ENCODE measurements at regions not wholly inside any gene's neighbourhood (a gene's known extent, or its start where the extent isn't known, plus 50 kb on each side); places are given as distances from the start of the nearest gene placed in this dataset.
A peak's percentile ranks its signal among the peaks of the same experiment; 100 is the strongest.

DNA sequence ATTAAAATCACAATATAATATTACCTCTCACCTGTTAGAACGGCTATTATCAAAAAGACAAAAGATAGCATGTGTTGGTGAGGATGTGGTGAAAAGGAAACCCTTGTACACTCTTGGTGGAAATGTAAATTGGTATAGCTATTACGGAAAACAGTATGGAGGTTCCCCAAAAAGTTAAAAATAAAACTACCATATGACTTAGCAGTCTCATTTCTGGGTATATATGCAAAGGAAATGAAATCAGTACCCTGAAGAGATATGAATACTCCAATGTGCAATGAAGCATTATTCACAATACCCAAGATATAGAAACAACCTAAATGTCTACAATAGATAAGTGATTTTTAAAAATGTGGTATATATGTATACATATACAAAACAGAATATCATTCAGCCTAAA lies 199.9 kb downstream of the SNX18 start:
- no peak overlapping the region for H3K4me3 Mint-ChIP-seq
- DNase-seq = no peak
- H3K27ac Mint-ChIP-seq = peak overlapping the region in 1 of 6 donors; percentile 73
- ATAC-seq (ENCODE audit: low read depth in 2 of 2) = no peak
- H3K9me3 Mint-ChIP-seq = peaks cover 0 to 5% (median 0%) of the 10 kb centered on the region in 7 donors
- H3K27me3 Mint-ChIP-seq = no peaks in the 10 kb centered on the region
- peaks cover 0 to 5% of the 10 kb centered on the region in 2 donors for H3K36me3 Mint-ChIP-seq
- peaks cover 10 to 12% (median 11%) of the 10 kb centered on the region in 3 donors for H3K4me1 Mint-ChIP-seq

DNA sequence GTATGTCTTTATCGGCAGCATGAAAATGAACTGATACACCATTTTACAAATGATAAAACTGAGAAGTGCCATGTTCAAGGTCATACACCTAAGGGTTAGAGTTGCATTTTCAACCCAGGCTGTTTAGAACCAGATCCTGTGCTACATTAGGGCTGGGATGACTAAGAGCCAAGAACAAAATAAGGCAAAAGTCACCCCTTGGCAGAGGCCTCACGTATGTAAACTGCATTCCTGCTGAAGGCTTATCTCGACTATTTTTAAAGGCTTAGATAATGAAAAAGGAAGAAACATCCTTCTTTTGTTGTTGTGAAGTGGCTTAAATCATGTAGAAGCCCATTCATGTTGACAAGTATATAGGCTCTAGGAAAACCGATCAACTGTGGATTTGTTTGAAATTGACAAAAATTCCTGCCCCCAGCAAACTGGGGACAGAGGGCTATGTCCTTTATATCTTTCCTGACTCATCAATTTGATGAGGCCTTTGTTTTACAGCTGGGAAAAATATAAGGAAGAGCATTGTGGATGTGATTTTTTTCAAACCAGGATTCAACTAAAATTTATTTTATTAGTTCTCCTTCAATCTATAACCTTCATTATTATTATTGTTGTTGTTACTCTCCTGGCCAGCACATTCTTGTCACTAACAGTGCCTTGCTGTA lies 196.5 kb downstream of the SNX18 start:
- no peak overlapping the region for H3K4me3 Mint-ChIP-seq
- H3K27ac Mint-ChIP-seq = peak overlapping the region in 1 of 6 donors; percentile 86
- no peak for ATAC-seq (ENCODE audit: low read depth in 2 of 2)
- no peak for DNase-seq
- no peaks in the 10 kb centered on the region for H3K27me3 Mint-ChIP-seq
- peaks cover 0 to 5% (median 0%) of the 10 kb centered on the region in 7 donors for H3K9me3 Mint-ChIP-seq
- peaks cover 0 to 5% of the 10 kb centered on the region in 2 donors for H3K36me3 Mint-ChIP-seq
- peaks cover 3 to 16% (median 5%) of the 10 kb centered on the region in 3 donors for H3K4me1 Mint-ChIP-seq

DNA sequence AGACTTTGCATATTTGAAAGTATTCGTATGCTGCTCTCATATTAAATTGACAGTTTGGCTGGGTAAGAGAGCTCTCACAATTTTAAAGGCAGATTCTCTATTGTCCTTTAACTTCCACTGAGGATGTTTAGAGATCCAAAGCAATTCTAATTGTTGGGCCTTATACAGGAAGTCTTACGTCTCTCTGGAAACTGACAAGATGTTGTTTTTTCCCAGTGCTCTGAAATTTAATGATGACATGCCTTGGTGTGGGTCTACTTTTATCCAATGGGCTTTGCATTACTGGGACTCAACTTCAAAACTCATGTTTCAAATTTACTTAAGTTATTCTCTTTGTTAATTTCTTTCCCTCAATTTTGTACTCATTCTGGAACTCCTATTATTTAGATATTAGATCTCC lies 191.5 kb downstream of the SNX18 start:
- Mint-ChIP-seq H3K36me3 (peaks cover 0 to 5% of the 10 kb centered on the region in 2 donors), H3K27ac (peak overlapping the region in 1 of 6 donors; percentile 2), H3K4me3 (no peak overlapping the region), H3K9me3 (peaks cover 0 to 2% (median 0%) of the 10 kb centered on the region in 7 donors), H3K4me1 (peaks cover 12 to 26% (median 13%) of the 10 kb centered on the region in 3 donors), H3K27me3 (no peaks in the 10 kb centered on the region)
- ATAC-seq (ENCODE audit: low read depth in 2 of 2) (no peak), DNase-seq (no peak)

DNA sequence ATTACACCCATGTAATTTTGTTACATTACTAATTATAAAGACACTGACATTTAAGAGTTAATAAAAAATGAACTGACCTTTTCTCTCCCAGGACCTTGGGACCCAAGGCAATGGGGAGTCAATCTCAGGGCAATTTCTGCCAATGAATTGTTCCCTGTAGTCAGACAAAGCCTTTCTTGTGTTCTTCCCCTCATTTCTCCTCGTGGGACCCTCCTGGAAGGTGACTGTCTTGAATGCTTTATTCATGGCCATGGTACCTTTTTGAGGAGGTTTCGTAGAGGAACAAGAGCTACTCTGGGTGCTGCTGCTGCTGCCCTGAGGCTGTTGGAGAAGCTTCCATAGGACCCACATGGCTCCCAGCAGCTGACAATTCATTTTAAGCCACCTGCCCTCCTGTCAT lies 190.3 kb downstream of the SNX18 start:
- ATAC-seq (ENCODE audit: low read depth in 2 of 2) (no peak), DNase-seq (no peak)
- Mint-ChIP-seq H3K9me3 (peaks cover 0 to 2% (median 0%) of the 10 kb centered on the region in 7 donors), H3K36me3 (no peaks in the 10 kb centered on the region), H3K4me1 (peaks cover 20 to 36% (median 23%) of the 10 kb centered on the region in 3 donors), H3K27ac (peak overlapping the region in 1 of 6 donors; percentile 5), H3K27me3 (no peaks in the 10 kb centered on the region), H3K4me3 (no peak overlapping the region)

DNA sequence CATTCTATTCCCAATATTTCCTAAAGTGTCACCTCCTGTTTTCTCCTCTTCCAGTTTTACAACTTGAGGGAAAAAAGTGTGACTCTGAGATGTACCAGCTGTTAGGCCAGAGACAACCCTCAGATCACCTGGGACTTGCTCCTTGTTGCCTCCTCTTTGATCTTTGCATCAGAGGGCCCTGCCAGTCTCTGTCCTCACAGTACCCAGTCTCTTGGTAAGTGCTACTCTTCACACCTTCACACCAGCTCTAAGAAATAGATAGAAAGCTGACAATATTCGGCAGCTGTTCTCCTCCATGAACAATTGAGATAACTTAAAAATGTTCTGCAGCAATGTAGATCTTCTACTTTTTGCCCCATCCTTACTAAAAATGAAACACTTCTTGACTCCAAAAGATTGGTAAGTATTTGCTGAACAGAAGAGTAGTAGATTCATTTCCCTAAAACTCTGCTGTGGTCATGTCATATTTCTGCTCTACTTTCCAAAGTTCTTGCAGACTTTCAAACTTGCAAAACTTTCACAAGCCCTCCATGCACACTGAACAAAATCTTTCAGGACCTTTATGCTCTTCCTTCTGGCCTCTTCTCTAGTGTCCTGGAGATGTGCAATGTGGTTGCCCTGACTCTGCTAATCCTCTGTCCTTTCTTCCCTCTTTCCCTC lies 188.6 kb downstream of the SNX18 start:
- no peak for ATAC-seq (ENCODE audit: low read depth in 2 of 2)
- Mint-ChIP-seq H3K4me1 (peaks cover 20 to 31% (median 27%) of the 10 kb centered on the region in 3 donors), H3K9me3 (no peaks in the 10 kb centered on the region), H3K36me3 (no peaks in the 10 kb centered on the region), H3K27ac (peak overlapping the region in 1 of 6 donors; percentile 3), H3K4me3 (no peak overlapping the region), H3K27me3 (no peaks in the 10 kb centered on the region)
- no peak for DNase-seq

DNA sequence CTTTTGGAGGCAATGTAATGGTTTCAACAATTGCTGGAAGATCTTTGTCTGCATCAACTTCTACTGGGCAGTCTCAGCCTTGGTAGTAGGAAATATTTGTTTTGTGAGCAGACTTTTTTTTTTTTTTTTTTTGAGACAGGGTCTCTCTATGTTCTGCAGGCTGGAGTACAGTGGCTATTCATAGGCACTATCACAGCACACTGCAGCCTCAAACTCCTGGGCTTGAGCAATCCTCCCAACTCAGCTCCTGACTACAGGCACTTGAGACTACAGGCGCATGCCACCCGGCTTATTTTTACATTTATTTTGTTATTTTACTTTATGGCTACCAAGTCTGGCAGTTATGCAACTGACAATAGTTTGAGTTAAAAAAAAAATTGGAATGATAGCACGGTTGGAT lies 187.3 kb downstream of the SNX18 start:
- DNase-seq (no peak), ATAC-seq (ENCODE audit: low read depth in 2 of 2) (no peak)
- peak overlapping the region in 1 of 6 donors; percentile 40 for H3K27ac Mint-ChIP-seq
- H3K9me3 Mint-ChIP-seq = no peaks in the 10 kb centered on the region
- no peaks in the 10 kb centered on the region for H3K27me3 Mint-ChIP-seq
- no peak overlapping the region for H3K4me3 Mint-ChIP-seq
- peaks cover 20 to 31% (median 27%) of the 10 kb centered on the region in 3 donors for H3K4me1 Mint-ChIP-seq
- H3K36me3 Mint-ChIP-seq = no peaks in the 10 kb centered on the region

DNA sequence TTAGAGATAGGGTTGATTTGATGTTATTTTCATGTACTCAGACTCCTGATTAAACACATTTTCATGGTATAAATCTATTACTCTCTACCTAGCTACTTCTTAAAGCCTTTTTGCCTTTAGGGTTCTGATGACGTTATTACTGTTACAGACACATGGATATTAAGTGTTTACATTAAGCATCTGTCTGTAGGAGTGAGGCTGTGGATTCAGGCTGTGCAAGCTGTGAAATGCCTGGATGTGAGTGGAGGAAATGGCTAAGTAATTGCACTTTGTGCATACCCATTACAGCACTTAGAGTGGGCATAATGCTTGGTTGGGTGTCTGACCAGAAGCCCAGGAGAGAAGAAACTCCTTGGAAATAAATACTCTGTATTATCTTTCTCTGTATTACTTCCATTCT lies 186.8 kb downstream of the SNX18 start:
- H3K4me3 Mint-ChIP-seq = no peak overlapping the region
- no peak for DNase-seq
- H3K27me3 Mint-ChIP-seq = no peaks in the 10 kb centered on the region
- H3K36me3 Mint-ChIP-seq = no peaks in the 10 kb centered on the region
- H3K4me1 Mint-ChIP-seq = peaks cover 20 to 31% (median 27%) of the 10 kb centered on the region in 3 donors
- H3K27ac Mint-ChIP-seq = peak overlapping the region in 1 of 6 donors; percentile 44
- no peaks in the 10 kb centered on the region for H3K9me3 Mint-ChIP-seq
- no peak for ATAC-seq (ENCODE audit: low read depth in 2 of 2)

DNA sequence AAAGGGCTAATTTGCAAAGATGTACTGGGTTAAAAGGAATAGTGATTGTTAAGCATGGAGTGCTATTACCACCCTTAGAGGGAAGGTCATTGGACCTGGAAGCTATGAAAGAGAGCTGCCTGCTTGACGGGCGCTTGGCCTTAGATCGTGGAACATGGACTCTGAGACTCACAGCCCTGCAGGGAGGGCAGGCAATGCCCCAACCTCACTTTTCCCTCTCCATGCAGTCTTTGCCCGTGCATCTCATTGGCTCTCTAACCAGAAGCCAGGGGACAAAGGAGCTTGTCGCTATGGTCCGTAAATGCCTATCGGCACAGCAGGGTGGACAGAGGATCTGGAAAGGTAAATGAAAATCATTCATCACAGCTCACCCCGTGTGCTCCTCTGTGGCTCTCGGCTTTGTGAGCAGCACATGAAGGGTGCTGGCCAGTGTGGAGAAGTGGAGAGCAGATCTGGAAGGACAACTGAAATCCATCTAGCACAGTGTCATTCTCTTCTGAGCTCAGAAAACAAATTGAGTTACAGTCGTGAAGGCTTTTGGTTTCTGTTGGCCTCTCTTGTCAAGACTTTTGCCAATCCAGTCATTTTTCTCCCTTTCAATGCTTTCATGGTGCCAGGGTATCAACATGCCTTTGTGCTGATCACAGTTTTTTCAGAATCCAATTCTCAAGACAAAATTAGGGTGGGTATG lies 186.2 kb downstream of the SNX18 start:
- peaks cover 20 to 31% (median 27%) of the 10 kb centered on the region in 3 donors for H3K4me1 Mint-ChIP-seq

DNA sequence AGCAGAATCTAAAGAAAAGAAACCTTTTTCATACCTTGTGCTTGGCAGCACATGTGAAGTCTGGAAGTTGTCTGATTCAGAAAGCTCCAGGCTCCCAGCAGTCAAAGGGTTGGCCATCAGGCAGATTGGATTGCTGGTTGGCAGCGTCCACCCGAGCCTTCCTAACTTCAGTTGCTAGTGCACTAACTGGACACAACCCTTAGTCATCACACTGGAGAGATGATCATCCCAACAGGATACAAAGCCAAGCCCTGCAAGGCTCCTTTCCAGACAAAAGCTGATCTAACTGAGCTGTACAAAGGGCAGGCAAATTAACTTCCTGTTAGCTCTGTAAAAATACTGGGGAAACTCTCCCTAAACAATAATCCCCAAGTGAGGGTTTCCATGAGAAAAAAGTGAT lies 185.6 kb downstream of the SNX18 start:
- DNase-seq (no peak), ATAC-seq (ENCODE audit: low read depth in 2 of 2) (no peak)
- Mint-ChIP-seq H3K4me3 (no peak overlapping the region), H3K36me3 (no peaks in the 10 kb centered on the region), H3K27me3 (no peaks in the 10 kb centered on the region), H3K27ac (no peak overlapping the region), H3K4me1 (peaks cover 20 to 36% (median 27%) of the 10 kb centered on the region in 3 donors), H3K9me3 (no peaks in the 10 kb centered on the region)

More for the DNA sequence above, 186.2 kb downstream of the SNX18 start:
- Mint-ChIP-seq H3K27ac (peak overlapping the region in 1 of 6 donors; percentile 40), H3K4me3 (peak overlapping the region in 1 of 8 donors; percentile 32), H3K27me3 (no peaks in the 10 kb centered on the region), H3K9me3 (no peaks in the 10 kb centered on the region), H3K36me3 (no peaks in the 10 kb centered on the region)
- DNase-seq (no peak), ATAC-seq (ENCODE audit: low read depth in 2 of 2) (no peak)

DNA sequence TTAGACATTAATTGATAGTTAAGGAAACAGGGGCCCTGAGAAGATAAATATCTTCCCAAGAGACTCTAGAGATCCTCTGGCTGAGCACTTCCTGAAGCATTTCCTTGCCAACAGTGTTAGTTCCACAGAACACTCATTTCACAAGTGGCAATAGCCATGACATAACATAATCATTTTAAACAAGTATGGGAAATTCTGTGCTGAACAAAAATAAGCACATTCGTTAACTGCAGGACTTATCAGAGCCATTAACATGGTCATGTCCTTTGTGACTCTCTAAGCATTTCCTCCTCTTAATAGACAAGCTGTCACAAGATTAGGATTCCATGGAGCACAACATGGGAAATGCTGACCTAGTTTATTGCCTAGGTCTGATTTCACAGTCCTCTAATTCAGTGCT lies 184.9 kb downstream of the SNX18 start:
- Mint-ChIP-seq H3K4me1 (peaks cover 20 to 40% (median 27%) of the 10 kb centered on the region in 3 donors), H3K36me3 (no peaks in the 10 kb centered on the region), H3K4me3 (no peak overlapping the region), H3K9me3 (no peaks in the 10 kb centered on the region), H3K27me3 (no peaks in the 10 kb centered on the region), H3K27ac (no peak overlapping the region)
- DNase-seq = no peak
- no peak for ATAC-seq (ENCODE audit: low read depth in 2 of 2)

DNA sequence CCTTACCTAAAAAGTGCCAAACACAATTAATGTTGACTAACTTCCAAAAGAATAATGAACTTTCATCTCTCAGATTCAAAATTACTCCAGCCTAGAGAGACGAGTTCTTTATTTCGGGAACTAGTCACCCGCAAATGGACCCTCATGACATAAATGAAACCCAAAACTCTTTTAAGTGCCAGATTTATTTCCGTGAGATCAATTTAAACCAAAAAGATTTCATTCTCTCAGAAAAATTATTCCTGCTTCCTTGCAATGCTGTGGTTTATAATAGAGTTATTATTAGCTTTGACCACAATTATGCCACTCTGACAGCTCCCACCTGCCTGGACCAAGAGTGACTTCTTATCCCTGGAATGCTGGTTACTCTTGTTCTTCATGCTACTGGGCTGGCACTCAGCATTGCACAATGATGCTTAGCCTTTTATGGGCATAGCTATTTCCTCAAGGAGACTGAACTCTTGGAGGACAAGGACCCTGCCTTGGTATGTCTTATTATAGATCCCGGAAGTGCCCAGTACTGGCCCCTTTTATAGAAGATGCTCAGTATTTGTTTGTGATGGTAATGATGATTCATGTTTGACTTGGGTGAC lies 183.5 kb downstream of the SNX18 start:
- no peaks in the 10 kb centered on the region for H3K36me3 Mint-ChIP-seq
- no peak overlapping the region for H3K27ac Mint-ChIP-seq
- H3K27me3 Mint-ChIP-seq = no peaks in the 10 kb centered on the region
- ATAC-seq (ENCODE audit: low read depth in 2 of 2) (no peak), DNase-seq (no peak)
- H3K4me1 Mint-ChIP-seq = peaks cover 17 to 31% (median 18%) of the 10 kb centered on the region in 3 donors
- H3K9me3 Mint-ChIP-seq = no peaks in the 10 kb centered on the region
- no peak overlapping the region for H3K4me3 Mint-ChIP-seq

DNA sequence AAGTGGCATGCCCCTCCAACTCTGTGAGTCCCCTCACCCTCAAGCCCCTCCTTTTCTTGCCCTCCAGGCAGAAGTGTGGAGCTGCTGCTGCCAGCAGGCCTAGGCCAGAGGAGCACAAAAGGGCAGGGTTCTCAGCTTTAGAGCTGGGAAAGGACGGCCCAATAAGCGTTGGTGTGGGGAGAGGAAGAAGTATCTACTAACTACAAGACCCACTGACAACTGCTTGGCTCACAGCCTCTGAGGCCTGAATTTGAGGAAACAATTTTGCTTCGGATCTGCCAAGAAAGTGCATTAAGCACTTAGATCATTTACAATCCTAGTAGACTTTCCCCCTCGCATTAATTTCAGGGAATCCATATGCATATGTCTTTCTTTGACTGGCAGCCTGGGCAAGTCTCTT lies 179.4 kb downstream of the SNX18 start:
- Mint-ChIP-seq H3K4me1 (peaks cover 8 to 35% (median 18%) of the 10 kb centered on the region in 3 donors), H3K27ac (no peak overlapping the region), H3K27me3 (no peaks in the 10 kb centered on the region), H3K4me3 (no peak overlapping the region), H3K9me3 (peaks cover 0 to 10% (median 2%) of the 10 kb centered on the region in 7 donors), H3K36me3 (peaks cover 0 to 4% of the 10 kb centered on the region in 2 donors)
- ATAC-seq (ENCODE audit: low read depth in 2 of 2) (no peak), DNase-seq (no peak)

DNA sequence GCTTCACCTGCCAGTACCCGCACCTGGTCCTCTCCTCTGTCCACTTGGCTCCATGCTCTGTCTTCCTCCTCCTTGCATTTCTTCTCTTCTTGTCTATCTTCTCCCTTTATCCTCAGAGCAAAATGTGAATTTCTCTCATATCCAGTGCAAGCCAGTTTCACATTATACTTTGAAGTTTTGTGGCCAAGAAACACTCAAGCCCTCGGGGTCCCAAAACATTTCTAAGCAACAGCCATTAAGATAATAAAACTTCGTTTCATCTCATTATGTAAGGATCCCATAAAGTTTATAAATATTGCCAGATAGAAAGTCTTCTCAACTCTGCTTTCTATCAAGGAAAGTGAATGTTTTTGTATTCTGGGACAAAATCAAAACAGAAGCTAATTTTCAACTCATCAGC lies 178.8 kb downstream of the SNX18 start:
- Mint-ChIP-seq H3K27me3 (no peaks in the 10 kb centered on the region), H3K27ac (no peak overlapping the region), H3K36me3 (peaks cover 0 to 10% of the 10 kb centered on the region in 2 donors), H3K9me3 (peaks cover 0 to 11% (median 4%) of the 10 kb centered on the region in 7 donors), H3K4me1 (peaks cover 14 to 37% (median 21%) of the 10 kb centered on the region in 3 donors), H3K4me3 (no peak overlapping the region)
- no peak for DNase-seq
- no peak for ATAC-seq (ENCODE audit: low read depth in 2 of 2)
